HG02884 (cell line): ENCODE measurements at regions not wholly inside any gene's neighbourhood (a gene's known extent, or its start where the extent isn't known, plus 50 kb on each side); places are given as distances from the start of the nearest gene placed in this dataset.

Experiments
- ATAC-seq: cut with Tn5 transposase; IDR thresholded peaks from one replicate; pipeline ENCODE4 v1.9.1; 2021; ENCODE audit warnings: mild to moderate bottlenecking, moderate library complexity; ENCODE audit not compliant: unreplicated experiment

GRCh38 chr15:97443101-97443500 is 517.4 kb upstream of the ARRDC4 start:
- no peak for ATAC-seq

- ATAC-seq, result no peak
Measured at GRCh38 chr15:97446138-97446537, 514.4 kb upstream of the ARRDC4 start.

- ATAC-seq, result no peak
Measured at GRCh38 chr15:97456521-97457202, 503.8 kb upstream of the ARRDC4 start.

- ATAC-seq, result no peak
Measured at GRCh38 chr15:97457203-97457847, 503.2 kb upstream of the ARRDC4 start.

- ATAC-seq, result no peak
Measured at GRCh38 chr15:97459771-97460170, 500.7 kb upstream of the ARRDC4 start.

- no peak for ATAC-seq
Measured at GRCh38 chr15:97461226-97461625, 499.3 kb upstream of the ARRDC4 start.

- ATAC-seq, result no peak
Measured at GRCh38 chr15:97463696-97464095, 496.8 kb upstream of the ARRDC4 start.

- no peak for ATAC-seq
Measured at GRCh38 chr15:97470417-97470816, 490.1 kb upstream of the ARRDC4 start.

GRCh38 chr15:97473627-97474026 is 486.9 kb upstream of the ARRDC4 start:
- no peak for ATAC-seq

- ATAC-seq, result no peak
Measured at GRCh38 chr15:97479957-97480356, 480.5 kb upstream of the ARRDC4 start.

GRCh38 chr15:97482521-97482920 is 478.0 kb upstream of the ARRDC4 start:
- no peak for ATAC-seq

- ATAC-seq, result no peak
Measured at GRCh38 chr15:97483232-97483631, 477.3 kb upstream of the ARRDC4 start.

- no peak for ATAC-seq
Measured at GRCh38 chr15:97490429-97490828, 470.1 kb upstream of the ARRDC4 start.

- ATAC-seq, result no peak
Measured at GRCh38 chr15:97501291-97501690, 459.2 kb upstream of the ARRDC4 start.

GRCh38 chr15:97502038-97502437 is 458.5 kb upstream of the ARRDC4 start:
- ATAC-seq, result no peak

- no peak for ATAC-seq
Measured at GRCh38 chr15:97504031-97504792, 456.3 kb upstream of the ARRDC4 start.

GRCh38 chr15:97517737-97518136 is 442.8 kb upstream of the ARRDC4 start:
- ATAC-seq, result no peak

- ATAC-seq, result no peak
Measured at GRCh38 chr15:97520689-97521088, 439.8 kb upstream of the ARRDC4 start.

- ATAC-seq, result no peak
Measured at GRCh38 chr15:97521381-97522285, 438.9 kb upstream of the ARRDC4 start.

- ATAC-seq, result no peak
Measured at GRCh38 chr15:97522347-97522746, 438.2 kb upstream of the ARRDC4 start.

GRCh38 chr15:97525809-97526208 is 434.7 kb upstream of the ARRDC4 start:
- no peak for ATAC-seq
